ENCODE measurements at regions not wholly inside any gene's neighbourhood (a gene's known extent, or its start where the extent isn't known, plus 50 kb on each side); places are given as distances from the start of the nearest gene placed in this dataset.

DNA sequence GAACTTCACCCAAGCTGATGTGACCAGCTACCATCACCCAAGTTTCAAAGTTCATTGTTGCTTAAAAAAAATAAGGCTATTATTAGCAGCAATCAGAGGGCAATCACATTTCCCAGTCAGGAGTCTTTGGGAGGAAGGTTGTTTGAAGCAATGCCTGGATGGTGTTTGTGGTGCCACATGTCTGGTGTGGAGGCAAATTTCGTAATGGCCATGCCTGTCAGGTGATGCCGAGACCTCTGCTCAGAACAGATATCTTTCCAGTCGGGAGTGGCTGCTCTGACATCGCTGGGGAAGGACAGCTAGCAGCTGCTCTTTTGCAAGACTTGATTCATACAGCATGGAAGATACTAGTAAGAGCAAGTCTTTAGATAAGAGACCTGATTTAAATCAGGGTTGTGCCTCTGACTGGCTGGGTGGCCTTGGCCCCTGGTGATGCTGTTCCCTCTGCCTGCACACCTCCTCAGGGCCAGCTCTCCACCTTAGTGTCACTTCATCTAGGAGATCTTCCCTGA lies 187.8 kb upstream of the JUN start (continued):
- TF ChIP-seq, protein P1, sequence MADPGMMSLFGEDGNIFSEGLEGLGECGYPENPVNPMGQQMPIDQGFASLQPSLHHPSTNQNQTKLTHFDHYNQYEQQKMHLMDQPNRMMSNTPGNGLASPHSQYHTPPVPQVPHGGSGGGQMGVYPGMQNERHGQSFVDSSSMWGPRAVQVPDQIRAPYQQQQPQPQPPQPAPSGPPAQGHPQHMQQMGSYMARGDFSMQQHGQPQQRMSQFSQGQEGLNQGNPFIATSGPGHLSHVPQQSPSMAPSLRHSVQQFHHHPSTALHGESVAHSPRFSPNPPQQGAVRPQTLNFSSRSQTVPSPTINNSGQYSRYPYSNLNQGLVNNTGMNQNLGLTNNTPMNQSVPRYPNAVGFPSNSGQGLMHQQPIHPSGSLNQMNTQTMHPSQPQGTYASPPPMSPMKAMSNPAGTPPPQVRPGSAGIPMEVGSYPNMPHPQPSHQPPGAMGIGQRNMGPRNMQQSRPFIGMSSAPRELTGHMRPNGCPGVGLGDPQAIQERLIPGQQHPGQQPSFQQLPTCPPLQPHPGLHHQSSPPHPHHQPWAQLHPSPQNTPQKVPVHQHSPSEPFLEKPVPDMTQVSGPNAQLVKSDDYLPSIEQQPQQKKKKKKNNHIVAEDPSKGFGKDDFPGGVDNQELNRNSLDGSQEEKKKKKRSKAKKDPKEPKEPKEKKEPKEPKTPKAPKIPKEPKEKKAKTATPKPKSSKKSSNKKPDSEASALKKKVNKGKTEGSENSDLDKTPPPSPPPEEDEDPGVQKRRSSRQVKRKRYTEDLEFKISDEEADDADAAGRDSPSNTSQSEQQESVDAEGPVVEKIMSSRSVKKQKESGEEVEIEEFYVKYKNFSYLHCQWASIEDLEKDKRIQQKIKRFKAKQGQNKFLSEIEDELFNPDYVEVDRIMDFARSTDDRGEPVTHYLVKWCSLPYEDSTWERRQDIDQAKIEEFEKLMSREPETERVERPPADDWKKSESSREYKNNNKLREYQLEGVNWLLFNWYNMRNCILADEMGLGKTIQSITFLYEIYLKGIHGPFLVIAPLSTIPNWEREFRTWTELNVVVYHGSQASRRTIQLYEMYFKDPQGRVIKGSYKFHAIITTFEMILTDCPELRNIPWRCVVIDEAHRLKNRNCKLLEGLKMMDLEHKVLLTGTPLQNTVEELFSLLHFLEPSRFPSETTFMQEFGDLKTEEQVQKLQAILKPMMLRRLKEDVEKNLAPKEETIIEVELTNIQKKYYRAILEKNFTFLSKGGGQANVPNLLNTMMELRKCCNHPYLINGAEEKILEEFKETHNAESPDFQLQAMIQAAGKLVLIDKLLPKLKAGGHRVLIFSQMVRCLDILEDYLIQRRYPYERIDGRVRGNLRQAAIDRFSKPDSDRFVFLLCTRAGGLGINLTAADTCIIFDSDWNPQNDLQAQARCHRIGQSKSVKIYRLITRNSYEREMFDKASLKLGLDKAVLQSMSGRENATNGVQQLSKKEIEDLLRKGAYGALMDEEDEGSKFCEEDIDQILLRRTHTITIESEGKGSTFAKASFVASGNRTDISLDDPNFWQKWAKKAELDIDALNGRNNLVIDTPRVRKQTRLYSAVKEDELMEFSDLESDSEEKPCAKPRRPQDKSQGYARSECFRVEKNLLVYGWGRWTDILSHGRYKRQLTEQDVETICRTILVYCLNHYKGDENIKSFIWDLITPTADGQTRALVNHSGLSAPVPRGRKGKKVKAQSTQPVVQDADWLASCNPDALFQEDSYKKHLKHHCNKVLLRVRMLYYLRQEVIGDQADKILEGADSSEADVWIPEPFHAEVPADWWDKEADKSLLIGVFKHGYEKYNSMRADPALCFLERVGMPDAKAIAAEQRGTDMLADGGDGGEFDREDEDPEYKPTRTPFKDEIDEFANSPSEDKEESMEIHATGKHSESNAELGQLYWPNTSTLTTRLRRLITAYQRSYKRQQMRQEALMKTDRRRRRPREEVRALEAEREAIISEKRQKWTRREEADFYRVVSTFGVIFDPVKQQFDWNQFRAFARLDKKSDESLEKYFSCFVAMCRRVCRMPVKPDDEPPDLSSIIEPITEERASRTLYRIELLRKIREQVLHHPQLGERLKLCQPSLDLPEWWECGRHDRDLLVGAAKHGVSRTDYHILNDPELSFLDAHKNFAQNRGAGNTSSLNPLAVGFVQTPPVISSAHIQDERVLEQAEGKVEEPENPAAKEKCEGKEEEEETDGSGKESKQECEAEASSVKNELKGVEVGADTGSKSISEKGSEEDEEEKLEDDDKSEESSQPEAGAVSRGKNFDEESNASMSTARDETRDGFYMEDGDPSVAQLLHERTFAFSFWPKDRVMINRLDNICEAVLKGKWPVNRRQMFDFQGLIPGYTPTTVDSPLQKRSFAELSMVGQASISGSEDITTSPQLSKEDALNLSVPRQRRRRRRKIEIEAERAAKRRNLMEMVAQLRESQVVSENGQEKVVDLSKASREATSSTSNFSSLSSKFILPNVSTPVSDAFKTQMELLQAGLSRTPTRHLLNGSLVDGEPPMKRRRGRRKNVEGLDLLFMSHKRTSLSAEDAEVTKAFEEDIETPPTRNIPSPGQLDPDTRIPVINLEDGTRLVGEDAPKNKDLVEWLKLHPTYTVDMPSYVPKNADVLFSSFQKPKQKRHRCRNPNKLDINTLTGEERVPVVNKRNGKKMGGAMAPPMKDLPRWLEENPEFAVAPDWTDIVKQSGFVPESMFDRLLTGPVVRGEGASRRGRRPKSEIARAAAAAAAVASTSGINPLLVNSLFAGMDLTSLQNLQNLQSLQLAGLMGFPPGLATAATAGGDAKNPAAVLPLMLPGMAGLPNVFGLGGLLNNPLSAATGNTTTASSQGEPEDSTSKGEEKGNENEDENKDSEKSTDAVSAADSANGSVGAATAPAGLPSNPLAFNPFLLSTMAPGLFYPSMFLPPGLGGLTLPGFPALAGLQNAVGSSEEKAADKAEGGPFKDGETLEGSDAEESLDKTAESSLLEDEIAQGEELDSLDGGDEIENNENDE (IDR thresholded peaks at IDR 0.05; ENCODE audit: low read depth, low read length): no peak
- TF ChIP-seq TEAD1 (CRISPR knock-in tag; IDR thresholded peaks at IDR 0.05) (no peak), NBN (IDR thresholded peaks at IDR 0.05; ENCODE audit: low read depth) (no peak), TEAD4 (IDR thresholded peaks at IDR 0.05; ENCODE audit: low read length) (peak; percentile 75), TEAD4 (CRISPR knock-in tag; IDR thresholded peaks at IDR 0.05; ENCODE audit: borderline replicate concordance) (no peak), STAT5B (CRISPR knock-in tag; IDR thresholded peaks at IDR 0.05) (no peak), IRF2 (CRISPR knock-in tag; IDR thresholded peaks at IDR 0.05) (no peak), ZNF134 (CRISPR knock-in tag; conservative IDR thresholded peaks at IDR 0.05) (0 out of 2 replicates have a peak, but pooled peaks have one; percentile 49), TCF3 (CRISPR knock-in tag; IDR thresholded peaks at IDR 0.05) (peak; percentile 69)
- TF ChIP-seq, protein P2, sequence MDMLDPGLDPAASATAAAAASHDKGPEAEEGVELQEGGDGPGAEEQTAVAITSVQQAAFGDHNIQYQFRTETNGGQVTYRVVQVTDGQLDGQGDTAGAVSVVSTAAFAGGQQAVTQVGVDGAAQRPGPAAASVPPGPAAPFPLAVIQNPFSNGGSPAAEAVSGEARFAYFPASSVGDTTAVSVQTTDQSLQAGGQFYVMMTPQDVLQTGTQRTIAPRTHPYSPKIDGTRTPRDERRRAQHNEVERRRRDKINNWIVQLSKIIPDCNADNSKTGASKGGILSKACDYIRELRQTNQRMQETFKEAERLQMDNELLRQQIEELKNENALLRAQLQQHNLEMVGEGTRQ (CRISPR knock-in tag; IDR thresholded peaks at IDR 0.05): peak; percentile 33; the same call in 1 of the 2 replicates
- TF ChIP-seq, protein P3, sequence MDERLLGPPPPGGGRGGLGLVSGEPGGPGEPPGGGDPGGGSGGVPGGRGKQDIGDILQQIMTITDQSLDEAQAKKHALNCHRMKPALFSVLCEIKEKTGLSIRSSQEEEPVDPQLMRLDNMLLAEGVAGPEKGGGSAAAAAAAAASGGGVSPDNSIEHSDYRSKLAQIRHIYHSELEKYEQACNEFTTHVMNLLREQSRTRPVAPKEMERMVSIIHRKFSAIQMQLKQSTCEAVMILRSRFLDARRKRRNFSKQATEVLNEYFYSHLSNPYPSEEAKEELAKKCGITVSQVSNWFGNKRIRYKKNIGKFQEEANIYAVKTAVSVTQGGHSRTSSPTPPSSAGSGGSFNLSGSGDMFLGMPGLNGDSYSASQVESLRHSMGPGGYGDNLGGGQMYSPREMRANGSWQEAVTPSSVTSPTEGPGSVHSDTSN (CRISPR knock-in tag; IDR thresholded peaks at IDR 0.05; ENCODE audit: low read depth): no peak
- TF ChIP-seq, protein P3 (tag; conservative IDR thresholded peaks at IDR 0.05; ENCODE audit: low read depth): 0 out of 2 replicates have a peak, but pooled peaks have one; percentile 31
